ENCODE measurements at regions not wholly inside any gene's neighbourhood (a gene's known extent, or its start where the extent isn't known, plus 50 kb on each side); places are given as distances from the start of the nearest gene placed in this dataset.

GRCh38 chr3:106183762-106184391, 315.1 kb upstream of the CBLB start:
- no peak for TF ChIP-seq POLR2A (IDR thresholded peaks at IDR 0.05)
- no peak for TF ChIP-seq CTCF (IDR thresholded peaks at IDR 0.05)

All from transverse colon (tissue), 3 donors.